H1 (cell line): ENCODE measurements at regions not wholly inside any gene's neighbourhood (a gene's known extent, or its start where the extent isn't known, plus 50 kb on each side); places are given as distances from the start of the nearest gene placed in this dataset.

Experiments
- BACH1 ChIP-seq: IDR thresholded peaks from 2 replicates; pipeline ENCODE4 v1.6.1; 2012; ENCODE audit warnings: low read length, improper control_type of control experiment
- EGR1 ChIP-seq: IDR thresholded peaks from 2 replicates; pipeline ENCODE4 v1.6.1; 2011; ENCODE audit warnings: low read depth, low read length, borderline replicate concordance
- FOSL1 ChIP-seq: IDR thresholded peaks from 2 replicates; pipeline ENCODE4 v1.6.1; 2011; ENCODE audit warnings: mild to moderate bottlenecking, low read depth, low read length, moderate library complexity; ENCODE audit not compliant: insufficient read depth
- HDAC6 ChIP-seq: IDR thresholded peaks from one replicate; pipeline ENCODE4 v1.7.1; 2012; ENCODE audit warnings: low read depth, mild to moderate bottlenecking, inconsistent platforms, low read length, moderate library complexity
- SIX5 ChIP-seq: IDR thresholded peaks from 2 replicates; pipeline ENCODE4 v1.6.1; 2011; ENCODE audit warnings: mild to moderate bottlenecking, low read depth, low read length
- SP1 ChIP-seq: IDR thresholded peaks from 2 replicates; pipeline ENCODE4 v1.6.1; 2011; ENCODE audit warnings: low read depth, low read length

- TF ChIP-seq HDAC6 (no peak), EGR1 (no peak), SIX5 (no peak), BACH1 (no peak), SP1 (no peak), FOSL1 (no peak)
- TF ChIP-seq, all 59 proteins: peak for 0
These were observed 303.3 kb upstream of the ZC3H12C start (continued) for GRCh38 chr11:109789901-109790300.
